ENCODE measurements at regions not wholly inside any gene's neighbourhood (a gene's known extent, or its start where the extent isn't known, plus 50 kb on each side); places are given as distances from the start of the nearest gene placed in this dataset.

DNA sequence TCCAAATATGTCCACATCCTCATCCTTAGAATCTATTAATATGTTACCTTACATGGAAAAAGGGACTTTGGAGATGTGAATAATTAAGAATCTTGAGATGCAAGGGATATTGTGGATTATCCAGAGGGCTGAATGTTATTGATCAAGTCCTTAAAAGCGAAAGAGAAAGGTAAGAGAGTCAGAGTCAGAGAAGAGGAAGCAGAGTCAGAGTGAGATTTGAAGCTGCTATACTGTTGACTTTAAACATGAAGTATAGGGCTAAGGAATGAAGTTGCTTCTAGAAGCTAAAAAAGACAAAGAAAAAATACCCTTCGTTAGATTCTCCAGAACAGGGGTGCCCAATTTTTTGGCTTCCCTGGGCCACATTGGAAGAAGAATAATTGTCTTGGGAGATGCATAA is 627.2 kb upstream of the SLITRK6 start:
- H3K9me3 Mint-ChIP-seq, result peaks cover 9% of the 10 kb centered on the region in 2 experiments; a peak in 3 of 5 replicates
- no CpG with 5 or more reads among the region's 2 CpGs for WGBS (ENCODE audit: extremely low coverage, insufficient read length, low lambda C conversion rate)
- H3T11ph ChIP-seq (ENCODE audit: low read length), result no peak overlapping the region

More for the DNA sequence above, 627.2 kb upstream of the SLITRK6 start:
- no peak for DNase-seq
- Histone ChIP-seq H4K5ac (ENCODE audit: insufficient read length, low read depth, low read length) (no peak overlapping the region), H4K91ac (ENCODE audit: insufficient read length, low read depth, low read length) (no peak overlapping the region), H3K9me3 (ENCODE audit: control insufficient read depth, low read depth, low read length) (no peaks in the 10 kb centered on the region), H3K4me1 (ENCODE audit: insufficient read depth, low read length) (no peaks in the 10 kb centered on the region), H4K20me1 (ENCODE audit: control insufficient read depth, insufficient read depth, insufficient read length) (no peaks in the 10 kb centered on the region), H2AFZ (ENCODE audit: low read length) (no peak overlapping the region), H2BK120ac (ENCODE audit: low read depth, low read length, poor library complexity, severe bottlenecking) (no peak overlapping the region), H2AK5ac (ENCODE audit: insufficient read length, low read length) (no peak overlapping the region), H3K79me1 (ENCODE audit: insufficient read depth, low read depth, low read length, poor library complexity, severe bottlenecking) (no peaks in the 10 kb centered on the region), H3K14ac (ENCODE audit: insufficient read depth, low read length) (no peak overlapping the region), H3K18ac (ENCODE audit: insufficient read length, low read depth, low read length) (no peak overlapping the region), H2BK15ac (ENCODE audit: low read depth, low read length) (no peak overlapping the region), H3K4ac (ENCODE audit: low read depth, low read length) (no peak overlapping the region), H2BK20ac (ENCODE audit: low read depth, low read length, poor library complexity, severe bottlenecking) (no peak overlapping the region), H3K9ac (ENCODE audit: extremely low read depth, insufficient read length, low read length) (no peak overlapping the region), H3K23me2 (ENCODE audit: insufficient read length, low read depth, low read length, poor library complexity, severe bottlenecking) (no peaks in the 10 kb centered on the region), H3K56ac (ENCODE audit: insufficient read length, low read depth, low read length) (no peak overlapping the region), H2BK12ac (ENCODE audit: insufficient read length, low read depth, low read length) (no peak overlapping the region), H3K4me2 (ENCODE audit: insufficient read depth, insufficient read length, low read length) (no peak overlapping the region), H3K79me2 (ENCODE audit: insufficient read depth, low read length) (no peaks in the 10 kb centered on the region), H3K27ac (ENCODE audit: insufficient read length, low read depth, low read length) (no peak overlapping the region), H3K23ac (ENCODE audit: insufficient read length, low read depth, low read length) (no peak overlapping the region), H4K8ac (replicated peaks; ENCODE audit: insufficient read length, low read depth, low read length) (no peak overlapping the region), H3K27me3 (ENCODE audit: insufficient read depth, low read length) (no peaks in the 10 kb centered on the region), H2BK5ac (ENCODE audit: insufficient read length, low read length) (no peak overlapping the region)
- Mint-ChIP-seq H3K4me3 (no peak overlapping the region), H3K4me1 (no peaks in the 10 kb centered on the region), H3K27me3 (ENCODE audit: low read depth) (no peaks in the 10 kb centered on the region), H3K27ac (no peak overlapping the region), H3K36me3 (ENCODE audit: insufficient read depth in 1 of 3, low read depth in 3 of 3) (no peaks in the 10 kb centered on the region; a peak in 1 of 7 replicates)
- TF ChIP-seq, protein P1, sequence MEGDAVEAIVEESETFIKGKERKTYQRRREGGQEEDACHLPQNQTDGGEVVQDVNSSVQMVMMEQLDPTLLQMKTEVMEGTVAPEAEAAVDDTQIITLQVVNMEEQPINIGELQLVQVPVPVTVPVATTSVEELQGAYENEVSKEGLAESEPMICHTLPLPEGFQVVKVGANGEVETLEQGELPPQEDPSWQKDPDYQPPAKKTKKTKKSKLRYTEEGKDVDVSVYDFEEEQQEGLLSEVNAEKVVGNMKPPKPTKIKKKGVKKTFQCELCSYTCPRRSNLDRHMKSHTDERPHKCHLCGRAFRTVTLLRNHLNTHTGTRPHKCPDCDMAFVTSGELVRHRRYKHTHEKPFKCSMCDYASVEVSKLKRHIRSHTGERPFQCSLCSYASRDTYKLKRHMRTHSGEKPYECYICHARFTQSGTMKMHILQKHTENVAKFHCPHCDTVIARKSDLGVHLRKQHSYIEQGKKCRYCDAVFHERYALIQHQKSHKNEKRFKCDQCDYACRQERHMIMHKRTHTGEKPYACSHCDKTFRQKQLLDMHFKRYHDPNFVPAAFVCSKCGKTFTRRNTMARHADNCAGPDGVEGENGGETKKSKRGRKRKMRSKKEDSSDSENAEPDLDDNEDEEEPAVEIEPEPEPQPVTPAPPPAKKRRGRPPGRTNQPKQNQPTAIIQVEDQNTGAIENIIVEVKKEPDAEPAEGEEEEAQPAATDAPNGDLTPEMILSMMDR (conservative IDR thresholded peaks at IDR 0.05), result no peak

All from H9 (cell line).